ENCODE measurements at regions not wholly inside any gene's neighbourhood (a gene's known extent, or its start where the extent isn't known, plus 50 kb on each side); places are given as distances from the start of the nearest gene placed in this dataset.

- TF ChIP-seq ZBTB11 (CRISPR knock-in tag; IDR thresholded peaks at IDR 0.05) (no peak), SP1 (IDR thresholded peaks at IDR 0.05; ENCODE audit: low read depth, low read length) (no peak), PML (IDR thresholded peaks at IDR 0.05; ENCODE audit: low read length) (no peak), NFYA (IDR thresholded peaks at IDR 0.05; ENCODE audit: borderline replicate concordance, low read depth, low read length) (no peak), FOS (IDR thresholded peaks at IDR 0.05; ENCODE audit: borderline replicate concordance, extremely low read depth, insufficient read length) (no peak), KAT2A (conservative IDR thresholded peaks at IDR 0.05; ENCODE audit: control insufficient read depth, low read depth, low read length) (no peak), FOXK2 (IDR thresholded peaks at IDR 0.05) (no peak), SIN3A (IDR thresholded peaks at IDR 0.05; ENCODE audit: low read depth, low read length) (no peak), MTA3 (IDR thresholded peaks at IDR 0.05; ENCODE audit: borderline replicate concordance, low read length) (no peak), BMI1 (IDR thresholded peaks at IDR 0.05; ENCODE audit: borderline replicate concordance) (no peak)
Observed at GRCh38 chr1:90768826-90769225, 51.7 kb upstream of the BARHL2 start (continued).

GRCh38 chr1:90768098-90768497 lies 51.0 kb upstream of the BARHL2 start:
- ChIA-PET RAD21 (ENCODE audit: unreplicated experiment) (interaction anchor here (0.8 kb wide), 1 partner anchor 62 kb away, joined by 3 read pairs; no protein-coding TSS in a partner anchor), CTCF (no interaction called here), POLR2A (interaction anchor here (0.6 kb wide), 1 partner anchor 803 kb away, joined by 6 read pairs; no protein-coding TSS in a partner anchor), SMC1A (ENCODE audit: uncharacterized antibody, unreplicated experiment) (interaction anchor here (0.8 to 2.1 kb wide), 2 partner anchors 9 to 15 kb away, joined by 3 to 7 read pairs; no protein-coding TSS in a partner anchor)
- Histone ChIP-seq H3K9ac (ENCODE audit: control insufficient read depth, insufficient read depth, low read length) (no peak overlapping the region), H3K4me1 (ENCODE audit: control insufficient read depth, insufficient read depth, low read length) (no peaks in the 10 kb centered on the region), H3K79me2 (ENCODE audit: control insufficient read depth, insufficient read depth, low read length) (no peaks in the 10 kb centered on the region), H3K4me3 (no peak overlapping the region), H3K9me3 (replicated peaks; ENCODE audit: control insufficient read depth, insufficient read depth, low read length) (no peaks in the 10 kb centered on the region), H2AFZ (ENCODE audit: control insufficient read depth, low read depth, low read length) (no peak overlapping the region), H4K20me1 (ENCODE audit: control insufficient read depth, insufficient read depth) (no peaks in the 10 kb centered on the region), H3K27me3 (replicated peaks in 1 of 2; ENCODE audit: control insufficient read depth in 2 of 2, insufficient read depth in 2 of 2, low read length in 1 of 2) (no peaks in the 10 kb centered on the region), H3K4me2 (ENCODE audit: control insufficient read depth, insufficient read depth) (no peak overlapping the region), H3K36me3 (ENCODE audit: control insufficient read depth in 2 of 2, insufficient read depth in 2 of 2, low read length in 1 of 2) (no peaks in the 10 kb centered on the region), H3K27ac (ENCODE audit: control insufficient read depth, insufficient read depth) (no peak overlapping the region)
- WGBS (ENCODE audit: insufficient coverage, insufficient replicate concordance, low lambda C conversion rate, missing lambda C conversion rate): 0% methylated on average over 1 of the region's 1 CpG
- FAIRE-seq (no peak), DNase-seq (ENCODE audit: low read depth, low spot score) (no peak), ATAC-seq (no peak)
- BruUV-seq (replicated peaks): no TSS peak
- in situ Hi-C loops (cut with MboI) (no loop called here), intact Hi-C loops (cut with micrococcal nuclease; ENCODE audit: unreplicated experiment) (no loop called here)
- TF ChIP-seq USF2 (IDR thresholded peaks at IDR 0.05; ENCODE audit: borderline replicate concordance, low read depth, low read length) (no peak), POU2F2 (IDR thresholded peaks at IDR 0.05; ENCODE audit: borderline replicate concordance, low read depth, low read length) (no peak), GABPA (IDR thresholded peaks at IDR 0.05; ENCODE audit: low read depth) (no peak)
